ENCODE measurements at regions not wholly inside any gene's neighbourhood (a gene's known extent, or its start where the extent isn't known, plus 50 kb on each side); places are given as distances from the start of the nearest gene placed in this dataset.

DNA sequence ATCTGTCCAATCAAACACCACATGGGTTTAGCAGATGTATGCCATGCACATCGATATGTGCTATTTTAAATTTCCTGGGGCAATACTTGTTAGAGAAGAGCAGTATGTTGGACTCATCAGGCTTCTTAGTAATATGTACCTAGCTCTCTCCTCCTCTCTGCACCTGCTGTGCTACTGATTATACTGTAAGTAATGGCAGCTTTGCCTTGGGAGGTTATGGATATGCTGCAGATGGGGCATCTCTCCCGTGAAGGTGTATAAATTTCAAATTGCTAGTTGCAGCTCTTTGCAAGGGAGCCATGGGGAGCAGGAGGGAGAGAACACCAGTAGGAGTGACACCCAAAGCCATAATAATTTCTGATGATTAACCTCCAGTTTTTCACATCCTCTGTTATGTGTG is 101.5 kb downstream of the SPATA31D1 start:
- TF ChIP-seq TAF1 (IDR thresholded peaks at IDR 0.05; ENCODE audit: low read depth, low read length) (no peak), PAX5 (IDR thresholded peaks at IDR 0.05; ENCODE audit: insufficient read depth, low read length, severe bottlenecking) (no peak), POLR2AphosphoS5 (IDR thresholded peaks at IDR 0.05; ENCODE audit: low read depth, low read length) (no peak), SPI1 (IDR thresholded peaks at IDR 0.05; ENCODE audit: low read depth, low read length) (no peak), POLR2A (IDR thresholded peaks at IDR 0.05; ENCODE audit: low read depth, low read length) (no peak), POU2F2 (IDR thresholded peaks at IDR 0.05; ENCODE audit: low read depth, low read length) (no peak)
- FAIRE-seq (no peak), DNase-seq (ENCODE audit: insufficient read length, low spot score) (no peak)

DNA sequence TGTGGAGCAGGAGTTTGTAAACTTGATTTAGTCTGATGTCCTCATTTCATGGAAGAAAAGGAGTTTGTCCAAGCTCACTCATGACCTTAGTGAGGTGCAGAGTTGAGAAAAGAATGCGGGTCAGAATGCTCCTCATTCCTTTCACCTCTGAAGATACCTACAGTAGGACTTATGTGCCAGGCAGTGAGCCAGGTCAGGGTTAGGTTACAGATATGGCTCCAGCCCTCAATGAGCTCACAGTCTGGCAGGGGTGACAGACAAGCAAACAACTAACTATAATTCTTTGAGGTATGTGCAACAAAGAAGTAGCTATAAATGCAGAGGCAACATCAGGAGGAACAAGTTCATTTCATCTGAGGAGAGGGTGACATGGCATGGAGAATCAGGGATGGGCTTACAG is 102.5 kb downstream of the SPATA31D1 start:
- FAIRE-seq (no peak), DNase-seq (ENCODE audit: insufficient read length, low spot score) (no peak)
- TF ChIP-seq POU2F2 (IDR thresholded peaks at IDR 0.05; ENCODE audit: low read depth, low read length) (no peak), TAF1 (IDR thresholded peaks at IDR 0.05; ENCODE audit: low read depth, low read length) (no peak), PAX5 (IDR thresholded peaks at IDR 0.05; ENCODE audit: insufficient read depth, low read length, severe bottlenecking) (no peak), POLR2AphosphoS5 (IDR thresholded peaks at IDR 0.05; ENCODE audit: low read depth, low read length) (no peak), SPI1 (IDR thresholded peaks at IDR 0.05; ENCODE audit: low read depth, low read length) (no peak), POLR2A (IDR thresholded peaks at IDR 0.05; ENCODE audit: low read depth, low read length) (no peak)

DNA sequence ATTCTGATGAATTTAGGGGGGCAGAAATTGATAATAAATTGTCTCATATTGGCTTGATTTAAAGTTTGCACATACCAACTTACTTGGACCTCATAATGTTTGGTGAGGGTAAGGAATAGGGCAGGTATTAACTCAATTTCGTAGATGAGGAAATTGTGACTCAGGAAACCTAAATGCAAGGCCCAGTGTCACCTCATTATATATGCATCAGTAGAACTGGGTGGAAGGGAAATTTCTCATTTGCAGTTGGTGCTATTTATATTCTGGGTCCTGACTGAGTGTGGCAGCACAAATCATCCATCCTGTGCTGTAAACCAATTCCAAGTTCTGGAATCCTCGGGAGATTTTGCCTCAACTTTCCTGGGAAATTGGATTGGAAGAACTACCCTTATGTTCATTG is 103.0 kb downstream of the SPATA31D1 start:
- FAIRE-seq = no peak
- TF ChIP-seq POLR2A (IDR thresholded peaks at IDR 0.05; ENCODE audit: low read depth, low read length) (no peak), POU2F2 (IDR thresholded peaks at IDR 0.05; ENCODE audit: low read depth, low read length) (0 out of 2 replicates have a peak, but pooled peaks have one; percentile 54)
- DNase-seq (ENCODE audit: insufficient read length, low spot score) = no peak

DNA sequence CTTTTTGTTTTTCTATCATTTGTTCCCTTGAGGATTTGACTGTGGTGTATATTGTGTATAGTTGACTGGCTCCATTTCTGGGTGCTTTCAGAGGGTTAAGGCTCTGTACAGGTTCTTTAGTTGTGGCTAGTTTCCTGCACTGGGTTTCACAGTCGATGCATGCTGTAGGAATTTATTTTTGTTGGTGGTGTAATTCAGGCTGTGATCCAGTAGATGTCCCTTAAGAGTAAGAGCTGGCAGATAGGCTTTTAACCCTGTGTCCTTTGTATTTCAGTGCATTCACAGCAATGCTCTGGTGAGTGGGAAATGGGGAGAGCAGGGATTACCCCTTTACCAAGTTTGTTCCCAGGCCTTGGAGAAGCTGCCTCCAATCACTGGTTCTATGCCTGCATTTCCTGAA is 112.9 kb downstream of the SPATA31D1 start:
- FAIRE-seq (no peak), DNase-seq (ENCODE audit: insufficient read length, low spot score) (no peak)
- TF ChIP-seq PAX5 (IDR thresholded peaks at IDR 0.05; ENCODE audit: insufficient read depth, low read length, severe bottlenecking) (no peak), SPI1 (IDR thresholded peaks at IDR 0.05; ENCODE audit: low read depth, low read length) (no peak), TAF1 (IDR thresholded peaks at IDR 0.05; ENCODE audit: low read depth, low read length) (no peak), POU2F2 (IDR thresholded peaks at IDR 0.05; ENCODE audit: low read depth, low read length) (no peak), POLR2A (IDR thresholded peaks at IDR 0.05; ENCODE audit: low read depth, low read length) (no peak), POLR2AphosphoS5 (IDR thresholded peaks at IDR 0.05; ENCODE audit: low read depth, low read length) (no peak)

DNA sequence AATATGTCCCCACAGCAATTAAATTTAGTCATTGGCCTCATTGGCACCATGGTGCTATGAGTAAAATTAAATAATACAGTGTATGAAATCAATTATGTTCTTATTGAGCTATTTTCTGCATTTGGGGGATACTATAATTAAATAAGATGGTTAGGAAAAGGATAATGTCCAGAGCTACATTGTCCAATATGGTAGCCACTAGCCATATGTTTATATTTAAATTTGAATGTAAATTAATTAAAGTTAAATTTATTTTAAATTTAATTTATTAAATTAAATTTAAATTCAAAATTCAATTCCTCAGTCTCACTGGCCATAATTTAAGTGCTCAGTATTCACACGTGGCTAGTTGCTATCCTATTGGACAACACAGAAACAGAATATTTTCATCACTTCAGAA is 115.7 kb downstream of the SPATA31D1 start:
- no peak for DNase-seq (ENCODE audit: insufficient read length, low spot score)
- no peak for FAIRE-seq
- TF ChIP-seq POLR2A (IDR thresholded peaks at IDR 0.05; ENCODE audit: low read depth, low read length) = no peak
- TF ChIP-seq TAF1 (IDR thresholded peaks at IDR 0.05; ENCODE audit: low read depth, low read length) = no peak
- TF ChIP-seq SPI1 (IDR thresholded peaks at IDR 0.05; ENCODE audit: low read depth, low read length) = no peak
- no peak for TF ChIP-seq PAX5 (IDR thresholded peaks at IDR 0.05; ENCODE audit: insufficient read depth, low read length, severe bottlenecking)
- TF ChIP-seq POU2F2 (IDR thresholded peaks at IDR 0.05; ENCODE audit: low read depth, low read length) = no peak
- TF ChIP-seq POLR2AphosphoS5 (IDR thresholded peaks at IDR 0.05; ENCODE audit: low read depth, low read length) = no peak

DNA sequence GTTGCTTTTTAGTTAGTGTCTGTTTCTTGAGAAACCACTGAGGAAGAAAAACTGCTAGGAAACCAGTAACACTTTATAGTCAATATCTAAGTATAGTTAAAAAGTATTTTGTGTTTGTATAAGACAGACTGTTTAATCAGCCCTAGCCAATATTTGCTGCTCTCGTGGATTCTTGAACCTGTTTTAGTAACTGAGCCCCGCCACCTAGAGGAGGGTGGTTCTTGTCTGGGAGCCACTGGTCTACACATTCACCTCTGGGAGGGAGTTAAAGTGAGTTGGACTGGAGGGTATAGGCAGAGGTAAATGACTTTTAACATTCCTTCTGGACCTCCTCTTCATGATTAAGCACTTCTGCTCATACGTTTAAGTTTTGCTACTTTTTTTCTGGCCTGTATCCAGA is 117.2 kb downstream of the SPATA31D1 start:
- TF ChIP-seq SPI1 (IDR thresholded peaks at IDR 0.05; ENCODE audit: low read depth, low read length) = no peak
- TF ChIP-seq TAF1 (IDR thresholded peaks at IDR 0.05; ENCODE audit: low read depth, low read length) = no peak
- no peak for TF ChIP-seq PAX5 (IDR thresholded peaks at IDR 0.05; ENCODE audit: insufficient read depth, low read length, severe bottlenecking)
- no peak for TF ChIP-seq POLR2A (IDR thresholded peaks at IDR 0.05; ENCODE audit: low read depth, low read length)
- TF ChIP-seq POLR2AphosphoS5 (IDR thresholded peaks at IDR 0.05; ENCODE audit: low read depth, low read length) = no peak
- no peak for TF ChIP-seq POU2F2 (IDR thresholded peaks at IDR 0.05; ENCODE audit: low read depth, low read length)
- DNase-seq (ENCODE audit: insufficient read length, low spot score) (no peak), FAIRE-seq (no peak)

DNA sequence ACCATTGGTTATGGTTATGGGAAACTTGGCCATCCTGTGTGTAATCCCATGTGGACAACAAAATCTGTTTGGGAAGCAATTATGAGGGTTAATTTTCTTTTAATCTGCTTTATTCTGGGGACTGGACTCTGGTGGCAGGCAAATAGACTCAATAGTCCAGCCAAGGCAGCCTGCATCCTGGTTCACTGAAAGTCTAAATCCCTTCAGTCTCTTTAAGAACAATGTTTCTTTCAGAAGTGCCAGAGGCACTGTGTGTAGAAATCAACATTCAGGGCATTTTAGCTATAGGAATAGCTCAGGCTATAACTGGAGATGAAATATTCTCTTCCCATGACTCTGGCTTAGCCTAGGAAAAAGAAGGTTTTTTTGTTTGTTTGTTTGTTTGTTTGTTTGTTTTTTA is 118.0 kb downstream of the SPATA31D1 start:
- no peak for TF ChIP-seq SPI1 (IDR thresholded peaks at IDR 0.05; ENCODE audit: low read depth, low read length)
- FAIRE-seq (no peak), DNase-seq (ENCODE audit: insufficient read length, low spot score) (no peak)

DNA sequence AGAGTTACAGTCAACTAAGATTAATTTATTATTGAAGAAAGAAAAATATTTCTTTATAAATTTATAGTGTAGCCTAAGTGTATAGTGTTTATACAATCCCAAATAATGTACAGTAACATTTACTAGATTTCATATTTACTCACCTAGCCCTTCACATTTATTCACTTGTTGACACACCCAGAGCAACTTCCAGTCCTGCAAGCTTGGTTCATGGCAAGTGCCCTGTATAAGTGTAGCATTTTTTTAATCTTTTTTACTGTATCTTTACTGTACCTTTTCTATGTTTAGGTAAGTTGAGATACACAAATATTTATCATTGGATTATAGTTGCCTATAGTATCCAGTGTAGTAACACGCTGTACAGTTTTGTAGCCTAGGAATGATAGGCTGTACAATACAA is 119.9 kb downstream of the SPATA31D1 start:
- no peak for FAIRE-seq
- DNase-seq (ENCODE audit: insufficient read length, low spot score) = no peak
- TF ChIP-seq TAF1 (IDR thresholded peaks at IDR 0.05; ENCODE audit: low read depth, low read length) (no peak), POLR2AphosphoS5 (IDR thresholded peaks at IDR 0.05; ENCODE audit: low read depth, low read length) (no peak), POU2F2 (IDR thresholded peaks at IDR 0.05; ENCODE audit: low read depth, low read length) (no peak), SPI1 (IDR thresholded peaks at IDR 0.05; ENCODE audit: low read depth, low read length) (no peak), PAX5 (IDR thresholded peaks at IDR 0.05; ENCODE audit: insufficient read depth, low read length, severe bottlenecking) (no peak), POLR2A (IDR thresholded peaks at IDR 0.05; ENCODE audit: low read depth, low read length) (no peak)

DNA sequence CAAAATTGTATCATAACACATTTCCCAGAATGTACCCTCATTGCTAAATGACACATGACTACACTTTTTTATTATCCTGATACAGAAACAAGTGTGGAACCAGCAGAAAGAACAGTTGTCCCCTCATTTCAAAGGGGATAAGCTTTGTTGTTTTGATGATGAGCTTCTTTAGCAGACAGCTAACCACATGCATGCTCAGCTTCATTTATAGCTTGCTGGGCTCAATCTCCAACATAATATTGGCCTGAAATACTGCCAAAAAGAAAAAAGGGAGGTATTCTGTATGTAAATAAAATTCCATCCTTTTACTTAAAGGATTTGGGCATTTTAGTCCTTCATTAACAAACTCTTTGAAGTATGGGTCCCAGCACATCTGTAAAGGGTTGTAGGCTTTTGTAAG is 120.4 kb downstream of the SPATA31D1 start:
- FAIRE-seq (no peak), DNase-seq (ENCODE audit: insufficient read length, low spot score) (no peak)
- TF ChIP-seq POLR2A (IDR thresholded peaks at IDR 0.05; ENCODE audit: low read depth, low read length) (no peak), PAX5 (IDR thresholded peaks at IDR 0.05; ENCODE audit: insufficient read depth, low read length, severe bottlenecking) (no peak), TAF1 (IDR thresholded peaks at IDR 0.05; ENCODE audit: low read depth, low read length) (no peak), POU2F2 (IDR thresholded peaks at IDR 0.05; ENCODE audit: low read depth, low read length) (no peak), POLR2AphosphoS5 (IDR thresholded peaks at IDR 0.05; ENCODE audit: low read depth, low read length) (no peak), SPI1 (IDR thresholded peaks at IDR 0.05; ENCODE audit: low read depth, low read length) (no peak)

DNA sequence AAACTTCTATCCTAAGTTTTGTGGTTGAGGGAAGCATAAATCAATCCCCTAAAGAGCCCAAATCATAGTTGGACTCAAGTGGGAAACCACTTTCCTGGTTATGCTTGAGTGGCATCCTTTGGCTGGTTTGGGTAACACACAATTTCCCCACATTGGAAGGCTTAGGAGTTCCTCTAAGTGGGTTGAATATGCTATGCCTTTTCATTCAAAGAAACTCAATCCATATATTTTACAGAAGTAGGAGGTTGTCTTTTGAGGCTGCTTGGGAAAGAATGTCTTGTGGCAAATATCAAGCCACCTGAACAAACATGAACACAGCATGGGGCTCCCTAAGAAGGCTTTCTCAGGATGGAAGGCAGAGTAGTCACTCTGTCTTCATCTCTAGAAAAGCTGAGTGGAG is 121.1 kb downstream of the SPATA31D1 start:
- no peak for FAIRE-seq
- TF ChIP-seq PAX5 (IDR thresholded peaks at IDR 0.05; ENCODE audit: insufficient read depth, low read length, severe bottlenecking) (no peak), SPI1 (IDR thresholded peaks at IDR 0.05; ENCODE audit: low read depth, low read length) (no peak), POLR2AphosphoS5 (IDR thresholded peaks at IDR 0.05; ENCODE audit: low read depth, low read length) (no peak), POU2F2 (IDR thresholded peaks at IDR 0.05; ENCODE audit: low read depth, low read length) (no peak), POLR2A (IDR thresholded peaks at IDR 0.05; ENCODE audit: low read depth, low read length) (no peak), TAF1 (IDR thresholded peaks at IDR 0.05; ENCODE audit: low read depth, low read length) (no peak)
- DNase-seq (ENCODE audit: insufficient read length, low spot score) = no peak

Data from GM12891 (cell line).